Kidney capillary endothelial cell (primary cell): ENCODE measurements at regions not wholly inside any gene's neighbourhood (a gene's known extent, or its start where the extent isn't known, plus 50 kb on each side); places are given as distances from the start of the nearest gene placed in this dataset.

Experiments used
- DNase-seq: peaks from one replicate; pipeline ENCODE4 v3.0.0-alpha.2; 2018; ENCODE audit warnings: low spot score

DNA sequence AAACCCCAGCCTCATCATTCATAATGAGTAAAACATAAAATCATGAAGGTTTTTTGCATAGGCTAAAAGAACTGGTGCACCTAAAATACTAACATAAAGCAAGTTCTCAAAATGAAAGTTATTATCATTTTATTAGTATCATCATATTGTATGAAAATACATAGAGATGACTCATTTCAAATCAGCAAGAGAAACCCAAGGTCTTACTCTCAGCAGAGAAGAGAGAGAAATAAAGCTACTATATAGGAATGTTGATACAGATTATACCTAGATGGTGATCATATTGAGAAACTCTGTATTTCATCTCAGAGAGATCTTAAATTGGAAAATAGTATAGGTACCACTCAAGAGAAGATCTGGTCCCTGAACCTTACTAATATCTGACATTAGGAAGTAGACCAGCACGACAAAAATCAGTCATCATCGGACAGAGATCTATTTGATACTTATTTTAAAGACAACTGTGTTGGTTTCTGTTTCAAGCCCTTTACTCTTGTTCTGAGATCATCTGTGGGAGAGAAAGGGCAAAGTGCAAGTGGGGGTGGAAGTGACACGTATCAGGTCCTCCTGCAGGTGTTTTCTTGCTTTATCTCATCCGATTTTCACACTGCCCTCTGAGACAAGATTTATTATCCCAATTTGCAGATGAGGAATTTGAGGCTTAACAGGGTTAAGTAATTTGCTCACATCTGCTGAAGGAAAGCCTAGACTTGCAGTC, 532.3 kb downstream of the MAFB start:
- no peak for DNase-seq

DNA sequence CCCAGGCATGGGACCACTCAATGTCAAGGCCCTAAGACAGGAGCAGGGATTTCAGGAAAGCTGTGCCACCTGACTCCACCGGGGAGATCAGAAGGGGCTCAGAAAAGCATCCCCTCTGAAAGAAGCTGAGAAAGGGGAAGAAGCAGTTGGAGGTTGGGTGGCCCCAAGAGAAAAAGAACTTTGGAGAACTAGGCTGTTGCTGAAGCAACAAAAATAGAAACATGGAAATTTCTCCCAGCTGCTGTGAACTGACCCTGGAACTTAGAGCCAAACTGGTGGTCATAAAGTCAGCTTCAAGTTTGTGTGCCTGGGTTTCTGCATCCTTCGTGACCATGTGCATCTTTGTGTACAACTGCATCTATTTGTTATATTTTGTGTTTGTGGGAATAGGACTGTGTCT, 534.5 kb downstream of the MAFB start:
- DNase-seq: no peak

DNA sequence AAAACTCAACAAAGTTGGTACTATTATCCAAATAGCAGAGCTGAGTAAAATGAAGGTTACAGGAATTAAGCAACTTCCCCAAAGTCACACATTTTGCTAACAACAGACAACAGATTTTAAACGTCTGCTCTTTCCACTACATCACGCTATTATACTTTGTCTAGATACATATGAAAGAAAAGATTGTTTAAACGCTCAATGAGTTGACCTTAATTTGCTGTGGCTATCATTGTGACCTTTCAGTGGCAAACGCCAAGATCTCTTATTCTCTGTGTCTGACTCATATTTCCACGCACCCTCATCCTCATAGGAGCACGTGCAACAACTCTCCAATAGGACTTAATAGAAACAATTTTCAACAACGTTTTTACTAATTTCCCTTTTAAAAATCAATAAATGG, 540.1 kb downstream of the MAFB start:
- no peak for DNase-seq

DNA sequence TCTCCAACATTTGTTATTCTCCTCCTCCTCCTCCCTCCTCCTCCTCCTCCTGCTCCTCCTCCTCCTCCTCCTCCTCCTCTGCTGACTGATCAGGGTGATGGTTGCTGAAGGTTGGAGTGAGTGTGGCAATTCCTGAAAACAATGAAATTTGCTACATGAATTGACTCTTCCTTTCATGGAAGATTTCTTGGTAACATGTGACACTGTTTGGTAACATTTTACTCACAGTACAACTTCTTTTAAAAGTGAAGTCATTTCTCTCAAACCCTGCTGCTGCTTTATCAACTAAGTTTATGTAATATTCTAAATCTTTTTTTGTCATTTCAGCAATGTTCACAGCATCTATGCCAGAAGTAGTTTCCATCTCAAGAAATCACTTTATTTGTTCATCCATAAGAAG, 543.0 kb downstream of the MAFB start:
- no peak for DNase-seq

DNA sequence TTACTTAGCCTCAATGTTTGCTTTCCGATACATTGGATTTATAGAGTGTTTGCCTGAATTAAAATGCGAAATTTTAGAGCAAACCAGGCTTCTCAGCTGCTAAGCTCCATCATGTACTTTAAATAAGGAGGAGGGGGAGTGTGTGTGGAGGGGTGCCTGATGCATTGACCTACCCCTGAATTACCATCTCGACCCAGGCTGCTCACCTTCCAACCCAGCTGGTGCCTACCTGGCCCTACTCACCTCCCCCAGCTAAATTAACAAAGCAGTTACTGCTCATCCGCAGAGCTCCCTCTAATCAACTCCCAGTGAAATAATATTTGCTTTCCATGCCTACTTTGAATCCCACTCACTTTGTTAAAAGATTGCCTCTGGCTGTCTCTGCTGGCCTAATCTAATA, 544.5 kb downstream of the MAFB start:
- no peak for DNase-seq

DNA sequence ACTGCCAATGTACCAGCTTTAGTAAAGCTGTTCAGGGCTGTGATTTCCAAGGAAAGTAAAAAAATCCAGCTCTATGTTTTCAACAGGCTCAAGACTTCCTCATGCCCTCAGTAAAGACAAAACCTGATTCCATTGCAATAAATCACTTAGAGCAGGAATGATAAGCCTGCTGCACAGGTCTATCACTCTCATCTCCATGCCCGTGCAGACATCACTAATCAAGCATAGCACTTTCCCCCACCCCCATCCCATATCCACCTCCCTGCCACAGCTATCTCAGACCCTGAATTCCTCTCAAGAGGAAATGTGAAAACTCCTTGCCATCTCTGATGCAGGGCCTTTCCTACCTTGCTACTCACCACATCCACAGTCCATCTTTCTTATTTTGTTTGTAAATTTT, 554.9 kb downstream of the MAFB start:
- DNase-seq: no peak

DNA sequence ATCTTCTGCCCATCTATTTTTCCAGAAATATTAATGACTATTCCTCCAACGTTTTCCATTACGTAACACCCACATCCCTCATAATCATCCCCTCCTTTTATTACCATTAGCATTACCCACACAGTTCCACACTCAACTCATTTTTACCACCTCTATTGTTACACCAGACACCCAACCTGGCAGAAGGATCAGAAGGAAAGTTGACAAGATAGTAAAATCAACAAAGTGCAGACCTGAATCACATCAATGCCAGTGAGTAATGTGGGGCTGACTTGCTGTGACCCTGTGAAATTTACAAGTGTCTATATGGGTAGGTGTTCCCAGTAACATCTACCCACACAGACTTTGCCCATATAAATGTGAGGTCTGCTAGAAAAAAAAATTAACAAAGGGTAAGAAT, 568.2 kb downstream of the MAFB start:
- DNase-seq: no peak

DNA sequence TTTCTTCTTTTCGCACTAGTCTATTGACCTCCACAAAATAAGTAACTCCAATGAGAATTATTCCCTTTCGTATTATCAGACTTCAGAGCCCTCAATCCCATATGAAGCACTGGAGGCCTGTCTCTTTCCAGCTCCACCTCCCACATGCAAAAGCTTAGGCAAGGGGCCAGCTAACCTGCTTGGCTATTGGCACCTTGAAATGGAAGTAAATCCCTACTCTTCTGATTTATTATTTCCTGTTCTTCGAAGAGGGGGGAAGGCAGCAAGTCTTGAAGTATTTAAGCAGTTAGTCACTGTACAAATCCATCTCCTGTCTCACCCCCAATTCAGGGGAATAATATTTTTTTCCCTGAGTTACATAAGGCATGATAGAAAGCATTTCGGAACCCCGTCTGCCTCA, 577.8 kb downstream of the MAFB start:
- DNase-seq: no peak

DNA sequence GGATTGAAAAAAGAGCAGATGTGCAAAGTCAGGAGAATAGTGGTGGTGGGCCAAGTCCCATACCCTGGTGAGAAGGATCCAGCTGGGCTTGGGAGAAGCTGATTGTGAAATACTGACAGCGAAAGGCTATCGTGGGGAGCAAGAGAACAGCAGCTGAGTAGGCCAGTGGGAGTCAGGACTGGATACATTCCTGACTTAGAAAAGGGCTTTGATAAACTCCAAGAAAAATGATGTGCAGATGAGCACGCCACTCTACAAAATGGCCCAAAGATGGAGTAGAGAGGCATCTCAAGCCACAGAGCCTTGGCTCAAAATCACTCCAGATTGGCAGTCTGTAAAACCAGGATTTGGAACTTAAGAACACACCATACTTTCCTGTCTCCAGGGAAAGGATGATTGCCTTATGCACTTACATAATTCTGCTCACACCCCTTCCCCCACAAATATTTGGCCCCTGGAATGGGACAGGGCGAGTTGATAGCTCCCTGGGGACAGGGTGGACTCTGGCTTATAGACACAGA, 578.7 kb downstream of the MAFB start:
- DNase-seq: no peak

DNA sequence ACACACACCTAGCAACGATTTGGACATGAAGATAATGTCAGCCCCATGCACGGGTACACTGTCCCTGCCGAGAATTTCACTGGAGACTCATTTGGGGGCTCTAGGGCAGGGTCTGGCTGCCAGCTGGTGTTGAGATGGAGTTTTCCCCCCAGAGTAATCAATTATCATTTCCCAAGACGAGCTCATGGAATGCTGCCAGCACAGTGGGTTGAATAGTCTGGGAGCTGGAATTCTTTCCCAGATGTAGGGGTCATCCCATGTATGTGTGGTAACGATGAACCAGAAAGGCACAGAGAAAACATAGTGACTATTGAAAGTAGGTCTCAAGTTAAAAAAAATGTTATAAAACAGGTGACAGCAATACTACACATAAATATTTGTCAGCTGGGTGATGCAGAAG, 579.9 kb downstream of the MAFB start:
- DNase-seq: no peak

DNA sequence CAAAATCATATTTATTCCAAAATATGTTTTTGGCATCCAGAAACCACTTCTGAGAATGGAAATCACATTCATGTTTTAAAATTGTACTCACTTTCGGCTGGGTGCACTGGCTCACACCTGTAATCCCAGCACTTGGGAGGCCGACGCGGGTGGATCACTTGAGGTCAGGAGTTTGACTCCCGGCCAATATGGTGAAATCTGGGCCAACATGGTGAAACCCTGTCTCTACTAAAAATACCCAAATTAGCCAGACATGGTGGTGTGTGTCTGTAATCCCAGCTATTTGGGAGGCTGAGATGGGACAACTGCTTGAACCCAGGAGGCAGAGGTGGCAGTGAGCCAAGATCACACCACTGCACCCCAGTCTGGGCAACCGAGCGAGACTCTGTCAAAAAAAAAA, 580.7 kb downstream of the MAFB start:
- no peak for DNase-seq

DNA sequence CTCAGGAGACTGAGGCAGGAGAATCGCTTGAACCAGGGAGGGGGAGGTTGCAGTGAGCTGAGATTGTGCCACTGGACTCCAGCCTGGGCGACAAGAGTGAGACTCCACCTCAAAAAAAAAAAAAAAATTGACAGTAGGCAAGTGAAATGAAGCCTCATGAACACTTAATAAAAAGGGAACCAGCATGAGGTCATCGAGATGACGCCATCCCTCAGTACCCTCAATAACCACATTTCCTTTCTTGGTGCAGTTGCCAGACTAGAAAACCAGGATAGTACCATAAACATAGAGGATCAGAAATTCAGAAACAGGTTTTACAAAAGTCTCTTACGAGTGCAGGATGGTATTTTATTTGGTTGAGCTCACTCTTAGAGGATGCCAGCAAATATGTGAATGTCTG, 584.1 kb downstream of the MAFB start:
- no peak for DNase-seq

DNA sequence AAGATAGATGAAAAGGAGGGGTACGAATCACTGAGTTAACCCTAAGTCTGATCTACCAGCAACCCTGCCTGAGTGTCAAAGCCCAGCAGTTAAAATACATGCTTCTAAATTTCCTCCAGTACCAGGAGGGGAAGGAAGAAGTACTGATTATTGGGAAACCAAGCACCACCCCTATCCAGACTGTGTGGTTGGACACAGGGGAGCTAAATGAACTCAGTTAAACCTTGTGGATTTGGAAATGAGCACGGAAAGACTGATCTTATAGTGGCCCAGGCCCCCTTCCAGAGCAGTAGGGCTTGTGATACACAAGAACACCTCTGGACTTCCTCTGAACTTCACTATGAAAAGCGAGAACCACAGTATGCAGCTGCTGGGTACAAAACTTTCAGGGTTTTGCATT, 585.6 kb downstream of the MAFB start:
- no peak for DNase-seq

DNA sequence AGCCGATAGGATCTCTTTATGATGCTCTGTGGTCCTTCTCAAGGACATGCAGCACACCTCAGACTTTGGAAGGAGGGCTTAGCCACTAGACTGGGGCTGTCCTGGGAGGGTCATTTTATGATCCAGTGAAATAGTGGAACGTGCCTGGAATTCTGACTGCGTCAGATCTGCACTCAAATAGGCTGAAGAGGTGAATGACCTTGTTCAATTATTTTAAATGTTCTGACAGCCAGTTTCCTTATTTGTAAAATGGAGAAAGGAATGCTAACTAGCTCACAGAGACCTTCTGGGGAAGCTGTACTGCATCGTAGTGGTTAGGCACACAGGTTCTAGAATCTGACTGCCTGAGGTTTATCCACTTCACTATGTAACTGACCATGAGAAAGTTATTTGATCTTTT, 587.5 kb downstream of the MAFB start:
- DNase-seq: no peak

DNA sequence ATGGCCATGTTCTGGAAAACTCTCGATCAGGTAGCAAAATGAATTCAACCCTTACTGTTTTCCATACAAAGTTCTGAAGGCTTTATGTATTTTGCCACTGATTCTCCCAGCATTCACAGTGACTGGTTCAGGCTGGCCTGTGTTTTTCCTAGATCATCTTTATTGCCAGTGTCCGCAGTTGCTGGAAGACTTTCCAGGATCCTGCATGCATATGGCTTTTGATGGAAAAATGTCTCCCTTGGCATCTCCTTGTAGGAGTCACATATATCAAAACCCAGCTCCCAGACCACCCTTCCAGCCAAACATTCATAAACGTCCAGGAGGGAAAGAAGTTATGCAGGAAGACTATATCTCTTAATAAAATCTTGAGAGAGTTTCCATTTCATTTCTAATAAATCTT, 588.8 kb downstream of the MAFB start:
- no peak for DNase-seq

DNA sequence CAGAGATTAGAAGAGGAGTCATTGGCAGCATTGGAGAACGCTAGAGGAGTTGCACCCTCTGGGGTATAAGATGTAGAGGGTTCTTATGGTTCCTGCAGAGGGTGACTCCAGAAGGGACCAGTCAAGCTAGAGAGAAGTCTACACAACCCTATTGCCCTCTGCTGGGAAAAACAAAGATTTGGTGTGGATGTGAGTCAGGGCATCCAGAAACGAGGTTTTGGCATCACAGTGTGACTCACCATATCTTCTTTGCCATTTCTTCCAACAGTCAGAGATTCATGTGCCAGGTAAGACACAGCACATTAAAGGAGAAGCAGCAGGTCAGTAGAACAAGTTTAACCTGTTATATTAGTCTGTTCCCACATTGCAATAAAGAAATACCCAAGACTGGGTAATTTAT, 598.8 kb downstream of the MAFB start:
- DNase-seq: no peak

DNA sequence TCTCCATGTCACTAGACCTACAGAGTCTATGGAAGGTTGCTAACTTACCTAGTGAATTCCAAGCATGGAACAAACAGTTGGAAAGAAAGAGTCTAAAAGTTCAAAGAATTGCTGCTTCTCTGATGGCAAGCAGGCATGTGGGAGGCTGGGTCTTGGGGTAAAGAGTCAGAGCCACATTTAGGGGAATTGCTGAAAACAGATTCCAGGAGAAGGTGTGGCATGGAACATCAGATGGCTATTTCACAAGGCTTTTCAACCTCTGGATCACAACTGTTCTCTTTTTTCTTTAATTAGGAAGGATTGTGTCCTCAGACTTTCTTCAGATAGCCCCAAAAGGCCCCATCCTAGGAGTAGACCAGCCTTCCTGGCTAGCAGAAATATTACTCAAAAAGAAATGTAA, 601.5 kb downstream of the MAFB start:
- DNase-seq: no peak

DNA sequence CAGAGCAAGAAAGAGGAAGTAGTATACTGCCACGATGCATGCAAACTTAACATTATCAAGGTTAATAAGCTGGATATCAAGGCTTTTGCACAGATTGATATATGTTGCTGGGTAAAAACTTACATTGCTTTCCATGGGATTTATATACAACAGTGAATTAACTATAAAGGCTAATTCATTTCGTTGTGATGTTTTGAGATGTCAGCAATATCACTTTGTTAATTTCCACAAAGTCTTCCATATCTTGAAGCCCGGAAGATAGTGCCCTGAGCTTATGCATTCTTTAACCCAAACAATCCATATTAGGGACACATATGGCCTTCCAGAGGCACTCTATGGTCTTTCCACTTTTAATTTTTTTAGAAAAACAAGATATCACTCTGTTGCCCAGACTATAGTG, 603.5 kb downstream of the MAFB start:
- no peak for DNase-seq

DNA sequence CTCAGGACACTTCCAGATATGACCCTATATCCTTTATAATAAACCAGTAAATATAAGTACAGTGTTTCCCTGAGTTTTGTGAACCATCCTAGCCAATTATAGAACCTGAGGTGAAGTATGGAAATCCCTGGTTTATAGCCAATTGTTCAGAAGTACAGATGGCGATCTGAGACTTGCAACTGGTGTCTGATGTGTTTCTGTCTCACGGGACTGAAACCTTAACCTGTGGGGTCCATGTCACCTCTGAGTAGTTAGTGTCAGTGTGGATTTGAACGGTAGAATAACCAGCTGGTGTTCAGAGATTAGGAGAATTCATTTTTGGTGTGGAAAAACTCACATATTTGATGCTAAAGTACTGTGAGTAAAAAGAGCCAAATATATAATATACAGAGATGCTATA, 606.6 kb downstream of the MAFB start:
- DNase-seq: no peak

DNA sequence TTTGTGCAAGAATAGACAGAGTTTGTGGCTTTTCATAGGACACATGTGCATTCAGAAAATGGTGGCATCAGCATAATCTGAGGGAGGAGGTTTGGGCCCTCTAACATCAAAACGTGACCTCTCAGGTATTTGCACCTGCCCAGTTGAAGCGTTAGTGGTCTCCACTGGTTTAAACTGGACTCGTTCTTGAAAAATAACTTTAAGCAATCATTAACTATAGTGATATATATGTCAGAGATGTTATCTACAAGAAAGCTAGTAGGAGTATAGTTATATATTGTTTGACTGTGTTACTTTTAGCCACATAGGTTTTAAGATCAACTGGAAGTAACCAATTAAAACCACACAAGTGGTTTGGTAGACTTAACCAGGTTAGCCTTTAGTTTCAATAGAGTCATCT, 607.4 kb downstream of the MAFB start:
- DNase-seq: no peak

DNA sequence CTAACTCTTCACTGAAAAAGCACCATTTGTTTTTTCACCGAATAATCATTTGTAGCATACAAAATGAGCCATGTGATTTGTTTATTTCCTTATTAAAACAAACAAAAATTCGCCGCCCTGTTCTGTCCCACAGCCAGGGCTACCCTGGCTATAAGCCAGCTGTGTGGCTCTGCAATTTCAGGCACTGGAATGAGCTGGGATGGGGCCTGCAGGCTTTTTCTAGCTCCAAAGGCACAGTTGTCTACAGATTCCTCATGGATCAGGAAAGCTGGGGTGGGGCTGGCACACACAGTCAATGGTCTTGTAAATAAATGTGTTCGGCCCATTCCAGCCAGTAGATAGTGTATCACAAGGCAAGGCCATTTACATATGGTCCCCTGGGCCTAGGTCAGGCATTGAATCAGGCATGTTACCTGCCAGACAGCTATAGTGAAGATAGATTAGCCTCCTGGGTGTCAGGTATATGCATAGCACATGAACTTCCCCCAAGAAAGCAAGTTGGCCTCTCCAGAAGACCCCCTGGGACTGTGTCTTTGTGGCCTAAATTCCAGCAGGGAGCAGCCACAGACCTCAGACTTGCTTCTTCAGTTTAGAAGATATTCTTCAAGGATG, 608.9 kb downstream of the MAFB start:
- no peak for DNase-seq

DNA sequence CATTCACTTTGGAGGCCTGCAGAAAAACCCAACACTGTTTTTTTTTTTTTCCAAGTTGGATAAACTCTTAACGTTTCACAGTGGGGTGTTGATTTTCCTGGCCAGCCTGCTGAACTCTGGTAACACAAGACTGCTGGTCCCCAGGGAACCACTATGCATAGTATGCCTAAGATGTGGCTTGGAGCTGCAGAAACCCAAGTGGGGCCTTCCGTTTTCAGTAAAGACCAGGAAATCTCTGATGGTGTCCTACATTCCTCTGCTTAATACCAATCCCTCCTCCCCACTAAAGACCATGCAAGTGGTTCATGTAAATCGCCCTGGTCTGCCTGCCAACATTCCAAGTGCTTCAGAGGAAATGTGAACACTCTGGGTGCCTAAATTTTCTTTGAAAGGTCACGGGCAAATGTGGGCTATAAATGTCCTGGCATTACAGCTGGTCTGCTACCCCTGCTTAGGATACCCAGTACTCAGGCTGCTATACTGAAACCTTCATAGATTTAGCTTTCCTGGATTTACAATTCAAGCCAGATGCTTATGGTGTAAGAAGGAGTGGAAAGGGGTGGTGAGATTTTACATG, 615.4 kb downstream of the MAFB start:
- no peak for DNase-seq

DNA sequence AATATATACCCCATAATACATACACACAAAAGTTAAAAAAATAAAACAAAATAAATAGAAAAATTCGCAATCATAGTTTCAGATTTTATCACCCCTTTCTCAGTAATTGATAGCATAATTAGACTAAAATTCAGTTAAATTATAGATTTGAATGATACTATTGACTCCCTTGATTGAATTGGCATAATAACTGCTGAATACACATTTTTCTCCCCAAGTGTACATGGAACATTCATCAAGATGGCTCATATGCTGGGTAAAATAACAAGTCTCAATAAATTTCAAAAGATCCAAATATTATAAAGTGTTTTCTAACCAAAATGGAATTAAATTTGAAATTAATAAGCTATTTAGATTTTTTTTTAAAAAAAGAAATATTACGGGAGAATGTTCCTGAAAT, 616.1 kb downstream of the MAFB start:
- no peak for DNase-seq

DNA sequence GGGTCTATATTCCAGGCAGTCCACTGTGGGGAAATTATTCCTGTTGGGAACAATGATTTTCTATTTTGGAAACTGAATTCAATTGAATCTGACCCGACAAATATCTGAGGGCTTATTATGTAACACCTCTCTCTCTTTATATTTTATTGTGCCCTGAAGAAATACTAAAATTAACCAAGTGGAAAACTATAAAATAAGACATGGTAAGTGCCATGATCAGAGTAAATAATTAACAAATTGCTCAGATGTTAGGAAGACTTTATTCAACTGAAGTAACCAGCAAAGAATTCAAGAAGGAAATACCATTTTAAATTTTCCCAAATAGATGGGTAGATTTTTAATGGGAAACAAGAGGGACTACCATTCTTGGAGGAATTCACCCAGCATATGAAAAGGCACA, 632.9 kb downstream of the MAFB start:
- DNase-seq: no peak
